Neutrophil (primary cell): ENCODE measurements at regions not wholly inside any gene's neighbourhood (a gene's known extent, or its start where the extent isn't known, plus 50 kb on each side); places are given as distances from the start of the nearest gene placed in this dataset.
"Not testable (repeated sequence)": the region's sequence is repeated elsewhere in the genome, so short reads cannot be mapped to it uniquely, and the experiment has no call there.

Experiments used
- H3K27ac ChIP-seq: fragments of 200-600 bp; sonication (generic); 2 replicates; pipeline ENCODE4 v1.5.1; 2016; ENCODE audit warnings: mild to moderate bottlenecking, moderate library complexity
- H3K27me3 ChIP-seq: fragments of 200-600 bp; sonication (generic); 2 replicates; pipeline ENCODE4 v1.6.0; 2016; ENCODE audit warnings: mild to moderate bottlenecking
- H3K36me3 ChIP-seq: fragments of 200-600 bp; sonication (generic); 2 replicates; pipeline ENCODE4 v1.5.1; 2017
- H3K4me1 ChIP-seq, 2 experiments: fragments of 200-600 bp in 1 of 2; sonication (generic) in 1 of 2; 1 replicate in 1 of 2; 2 replicates in 1 of 2; pipeline versions ENCODE4 v1.5.1 to v1.6.1; 2013 to 2016; ENCODE audit warnings: low read depth in 1 of 2, low read length in 1 of 2, mild to moderate bottlenecking in 1 of 2, moderate library complexity in 1 of 2; ENCODE audit not compliant: control insufficient read depth in 1 of 2, insufficient read depth in 1 of 2
- H3K4me3 ChIP-seq, 2 experiments: fragments of 200-600 bp in 1 of 2; sonication (generic) in 1 of 2; 1 replicate in 1 of 2; 2 replicates in 1 of 2; pipeline ENCODE4 v1.5.1; 2013 to 2016; ENCODE audit warnings: low read depth in 1 of 2, low read length in 1 of 2, mild to moderate bottlenecking in 1 of 2, moderate library complexity in 1 of 2
- H3K9me3 ChIP-seq: fragments of 200-600 bp; sonication (generic); 2 replicates; pipeline ENCODE4 v1.5.1; 2016
- CTCF ChIP-seq: fragments of 200-600 bp; sonication (generic); IDR thresholded peaks from 2 replicates; pipeline ENCODE4 v1.5.1; 2016; ENCODE audit warnings: antibody characterized with exemption

GRCh38 chr3:157585386-157585785 is 82.2 kb upstream of the VEPH1 start:
- H3K27me3 ChIP-seq, result no peaks in the 10 kb centered on the region
- H3K27ac ChIP-seq, result no peak overlapping the region
- TF ChIP-seq CTCF, result no peak
- no peaks in the 10 kb centered on the region for H3K36me3 ChIP-seq
- H3K4me1 ChIP-seq, result no peaks in the 10 kb centered on the region
- H3K4me3 ChIP-seq, result no peak overlapping the region
- H3K9me3 ChIP-seq, result no peaks in the 10 kb centered on the region

GRCh38 chr3:157582637-157582973 is 79.4 kb upstream of the VEPH1 start:
- TF ChIP-seq CTCF, result no peak
- Histone ChIP-seq H3K4me3 (no peak overlapping the region), H3K36me3 (no peaks in the 10 kb centered on the region), H3K4me1 (no peaks in the 10 kb centered on the region), H3K27ac (no peak overlapping the region), H3K9me3 (no peaks in the 10 kb centered on the region), H3K27me3 (no peaks in the 10 kb centered on the region)

- not testable (repeated sequence) for H3K4me3 ChIP-seq, H3K27me3 ChIP-seq, H3K36me3 ChIP-seq, H3K4me1 ChIP-seq, H3K9me3 ChIP-seq, H3K27ac ChIP-seq
Observed at GRCh38 chr3:157581956-157582636, 78.9 kb upstream of the VEPH1 start.

- H3K27ac ChIP-seq, result no peak overlapping the region
- H3K27me3 ChIP-seq, result peaks cover 3% of the 10 kb centered on the region
- H3K9me3 ChIP-seq, result no peaks in the 10 kb centered on the region
- no peaks in the 10 kb centered on the region for H3K4me1 ChIP-seq
- H3K36me3 ChIP-seq, result no peaks in the 10 kb centered on the region
- no peak overlapping the region for H3K4me3 ChIP-seq
- TF ChIP-seq CTCF, result no peak
Observed at GRCh38 chr3:157581371-157581770, 78.2 kb upstream of the VEPH1 start.

- no peak overlapping the region for H3K4me3 ChIP-seq
- H3K9me3 ChIP-seq, result no peaks in the 10 kb centered on the region
- no peaks in the 10 kb centered on the region for H3K4me1 ChIP-seq
- no peaks in the 10 kb centered on the region for H3K36me3 ChIP-seq
- H3K27me3 ChIP-seq, result peaks cover 7% of the 10 kb centered on the region
- no peak overlapping the region for H3K27ac ChIP-seq
- TF ChIP-seq CTCF, result no peak
Observed at GRCh38 chr3:157578181-157578580, 75.0 kb upstream of the VEPH1 start.

- Histone ChIP-seq H3K36me3 (no peaks in the 10 kb centered on the region), H3K27ac (no peak overlapping the region), H3K4me1 (no peaks in the 10 kb centered on the region), H3K9me3 (no peaks in the 10 kb centered on the region), H3K4me3 (no peak overlapping the region), H3K27me3 (peaks cover 7% of the 10 kb centered on the region)
- no peak for TF ChIP-seq CTCF
Observed at GRCh38 chr3:157574531-157574930, 71.3 kb upstream of the VEPH1 start.
